ENCODE measurements at regions not wholly inside any gene's neighbourhood (a gene's known extent, or its start where the extent isn't known, plus 50 kb on each side); places are given as distances from the start of the nearest gene placed in this dataset.

DNA sequence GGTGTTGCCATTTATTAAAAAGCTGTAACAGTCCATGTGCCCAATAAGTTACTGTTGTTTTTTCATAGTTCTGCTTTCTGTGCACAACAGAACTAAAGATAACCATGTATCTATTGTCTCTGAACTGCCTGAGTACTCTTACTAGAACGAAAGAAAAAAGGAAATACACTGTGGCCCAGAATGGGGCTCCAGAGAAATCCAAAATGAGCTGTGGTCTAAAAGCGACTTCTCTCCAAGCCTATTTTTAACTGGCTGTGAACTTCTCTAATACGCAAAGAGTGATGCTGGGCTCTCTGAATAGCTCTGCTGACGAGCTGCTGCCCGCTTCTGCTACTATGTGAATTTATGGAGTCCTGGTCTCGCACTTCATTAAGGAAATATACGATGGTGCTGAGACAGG is 56.2 kb upstream of the LPP start:
- CTCF ChIA-PET, result no interaction called here
- Histone ChIP-seq H3K9me3 (no peaks in the 10 kb centered on the region), H3K27ac (no peak overlapping the region), H3K4me3 (no peak overlapping the region), H3K4me1 (no peaks in the 10 kb centered on the region), H3K4me2 (no peak overlapping the region)
- ATAC-seq, result no peak
- 86% methylated on average over 7 of the region's 7 CpGs for WGBS (ENCODE audit: missing lambda C conversion rate)
- no peak for TF ChIP-seq FOSB (CRISPR knock-in tag; IDR thresholded peaks at IDR 0.05)
- no peak for TF ChIP-seq RAD21 (conservative IDR thresholded peaks at IDR 0.05 in 1 of 2, IDR thresholded peaks at IDR 0.05 in 1 of 2)
- no peak for TF ChIP-seq FOSL2 (IDR thresholded peaks at IDR 0.05)
- no peak for TF ChIP-seq FOSL2 (CRISPR knock-in tag; IDR thresholded peaks at IDR 0.05)
- POLR2A ChIA-PET, result no interaction called here
- no peak for FAIRE-seq
- no peak for DNase-seq (ENCODE audit: low read depth in 1 of 2, low spot score in 1 of 2)

- Histone ChIP-seq H3K4me1 (no peaks in the 10 kb centered on the region), H3K4me2 (no peak overlapping the region), H3K9me3 (no peaks in the 10 kb centered on the region), H3K27ac (no peak overlapping the region), H3K4me3 (no peak overlapping the region)
- TF ChIP-seq E2F6 (IDR thresholded peaks at IDR 0.05; ENCODE audit: borderline replicate concordance, low read depth), result no peak
- no peak for TF ChIP-seq CTCF (IDR thresholded peaks at IDR 0.05)
- no peak for TF ChIP-seq RARB (CRISPR knock-in tag; IDR thresholded peaks at IDR 0.05)
- TF ChIP-seq JUN (IDR thresholded peaks at IDR 0.05), result no peak
- no peak for TF ChIP-seq KDM1A (IDR thresholded peaks at IDR 0.05; ENCODE audit: low read depth)
- no peak for TF ChIP-seq POLR2A (IDR thresholded peaks at IDR 0.05; ENCODE audit: low read length)
- no peak for TF ChIP-seq CBX2 (IDR thresholded peaks at IDR 0.05; ENCODE audit: borderline replicate concordance, low read depth)
- no peak for TF ChIP-seq MAZ (IDR thresholded peaks at IDR 0.05; ENCODE audit: borderline replicate concordance, low read depth, low read length)
- no peak for TF ChIP-seq GATA3 (IDR thresholded peaks at IDR 0.05; ENCODE audit: borderline replicate concordance)
- TF ChIP-seq MYC (IDR thresholded peaks at IDR 0.05; ENCODE audit: borderline replicate concordance, low read length), result no peak
- no peak for TF ChIP-seq RCOR1 (IDR thresholded peaks at IDR 0.05; ENCODE audit: low read depth, low read length)
- TF ChIP-seq CHD4 (IDR thresholded peaks at IDR 0.05; ENCODE audit: borderline replicate concordance), result no peak
- no peak for TF ChIP-seq ZNF302 (CRISPR knock-in tag; IDR thresholded peaks at IDR 0.05)
- DNase-seq (ENCODE audit: low read depth in 1 of 2, low spot score in 1 of 2), result no peak
- CTCF ChIA-PET, result no interaction called here
- WGBS (ENCODE audit: missing lambda C conversion rate), result 68% methylated on average over 6 of the region's 6 CpGs
- FAIRE-seq, result no peak
- ATAC-seq, result no peak
- POLR2A ChIA-PET, result no interaction called here
These were observed 54.0 kb upstream of the LPP start for GRCh38 chr3:188099907-188100306.

DNA sequence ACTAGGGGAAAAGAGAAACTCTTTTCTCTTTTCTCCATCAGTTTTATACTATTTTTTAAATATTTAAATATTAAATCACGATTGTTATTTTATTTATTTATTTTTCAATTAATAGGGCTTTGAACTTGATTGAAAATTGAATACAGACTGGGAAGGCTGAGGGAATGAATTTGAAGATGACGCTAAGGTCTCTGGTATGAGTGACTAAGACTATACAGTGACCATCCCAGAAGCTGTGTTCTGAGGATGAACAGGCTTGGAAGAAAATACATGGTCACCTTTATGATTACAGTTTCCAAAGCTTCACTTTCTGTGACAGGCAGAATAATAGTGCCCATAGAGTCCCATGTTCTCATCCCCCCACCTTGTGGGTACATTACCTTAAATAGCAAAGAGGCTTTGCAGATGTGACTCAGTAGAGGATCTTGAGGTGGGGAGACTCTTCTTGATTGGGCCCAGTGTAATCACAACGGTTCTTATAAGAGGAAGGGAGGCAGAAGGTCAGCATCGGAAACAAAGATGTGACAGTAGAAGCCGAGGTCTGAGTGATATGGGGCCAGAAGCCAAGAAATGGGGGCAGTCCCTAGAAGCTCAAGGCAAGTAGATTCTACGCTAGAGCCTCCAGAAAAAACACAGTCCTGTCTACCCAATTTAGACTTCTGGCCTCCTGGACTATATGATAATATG is 51.0 kb upstream of the LPP start:
- DNase-seq (ENCODE audit: low read depth in 1 of 2, low spot score in 1 of 2) (no peak), ATAC-seq (no peak), FAIRE-seq (no peak)
- Histone ChIP-seq H3K9me3 (no peaks in the 10 kb centered on the region), H3K27ac (no peak overlapping the region), H3K4me1 (no peaks in the 10 kb centered on the region), H3K4me2 (no peak overlapping the region), H3K4me3 (no peak overlapping the region)
- 79% methylated on average over 6 of the region's 6 CpGs for WGBS (ENCODE audit: missing lambda C conversion rate)
- POLR2A ChIA-PET, result no interaction called here
- CTCF ChIA-PET, result interaction anchor here (1.0 to 1.4 kb wide), 2 partner anchors 10 to 107 kb away, joined by 3 read pairs; no protein-coding TSS in a partner anchor
- TF ChIP-seq EP300 (IDR thresholded peaks at IDR 0.05) (no peak), PHF8 (IDR thresholded peaks at IDR 0.05; ENCODE audit: borderline replicate concordance, low read depth) (no peak), RNF2 (IDR thresholded peaks at IDR 0.05; ENCODE audit: borderline replicate concordance, low read depth) (no peak), POLR2A (IDR thresholded peaks at IDR 0.05; ENCODE audit: low read length) (no peak), CHD4 (IDR thresholded peaks at IDR 0.05; ENCODE audit: borderline replicate concordance) (no peak), KDM5A (IDR thresholded peaks at IDR 0.05) (no peak), MAZ (IDR thresholded peaks at IDR 0.05; ENCODE audit: borderline replicate concordance, low read depth, low read length) (no peak), FOSB (CRISPR knock-in tag; IDR thresholded peaks at IDR 0.05) (no peak)
- TF ChIP-seq, protein P1, sequence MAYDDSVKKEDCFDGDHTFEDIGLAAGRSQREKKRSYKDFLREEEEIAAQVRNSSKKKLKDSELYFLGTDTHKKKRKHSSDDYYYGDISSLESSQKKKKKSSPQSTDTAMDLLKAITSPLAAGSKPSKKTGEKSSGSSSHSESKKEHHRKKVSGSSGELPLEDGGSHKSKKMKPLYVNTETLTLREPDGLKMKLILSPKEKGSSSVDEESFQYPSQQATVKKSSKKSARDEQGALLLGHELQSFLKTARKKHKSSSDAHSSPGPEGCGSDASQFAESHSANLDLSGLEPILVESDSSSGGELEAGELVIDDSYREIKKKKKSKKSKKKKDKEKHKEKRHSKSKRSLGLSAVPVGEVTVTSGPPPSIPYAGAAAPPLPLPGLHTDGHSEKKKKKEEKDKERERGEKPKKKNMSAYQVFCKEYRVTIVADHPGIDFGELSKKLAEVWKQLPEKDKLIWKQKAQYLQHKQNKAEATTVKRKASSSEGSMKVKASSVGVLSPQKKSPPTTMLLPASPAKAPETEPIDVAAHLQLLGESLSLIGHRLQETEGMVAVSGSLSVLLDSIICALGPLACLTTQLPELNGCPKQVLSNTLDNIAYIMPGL (CRISPR knock-in tag; IDR thresholded peaks at IDR 0.05; ENCODE audit: borderline replicate concordance), result no peak
- TF ChIP-seq, protein P2, sequence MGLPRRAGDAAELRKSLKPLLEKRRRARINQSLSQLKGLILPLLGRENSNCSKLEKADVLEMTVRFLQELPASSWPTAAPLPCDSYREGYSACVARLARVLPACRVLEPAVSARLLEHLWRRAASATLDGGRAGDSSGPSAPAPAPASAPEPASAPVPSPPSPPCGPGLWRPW (IDR thresholded peaks at IDR 0.05), result no peak

All from A549 (cell line).